HG02759 (cell line): ENCODE measurements at regions not wholly inside any gene's neighbourhood (a gene's known extent, or its start where the extent isn't known, plus 50 kb on each side); places are given as distances from the start of the nearest gene placed in this dataset.

Experiments
- ATAC-seq: cut with Tn5 transposase; IDR thresholded peaks from one replicate; pipeline ENCODE4 v1.9.1; 2021; ENCODE audit warnings: mild to moderate bottlenecking, moderate library complexity; ENCODE audit not compliant: unreplicated experiment

GRCh38 chr2:120563616-120564015, 172.1 kb upstream of the GLI2 start:
- ATAC-seq: no peak

GRCh38 chr2:120564213-120565094, 171.2 kb upstream of the GLI2 start:
- ATAC-seq: no peak

GRCh38 chr2:120565095-120565460, 170.6 kb upstream of the GLI2 start:
- ATAC-seq: no peak

- no peak for ATAC-seq
These were observed 169.7 kb upstream of the GLI2 start for GRCh38 chr2:120565929-120566328.

GRCh38 chr2:120566331-120567035, 169.2 kb upstream of the GLI2 start:
- no peak for ATAC-seq

- ATAC-seq: no peak
These were observed 168.5 kb upstream of the GLI2 start for GRCh38 chr2:120567128-120567527.

- ATAC-seq: no peak
These were observed 167.3 kb upstream of the GLI2 start for GRCh38 chr2:120568089-120568974.

GRCh38 chr2:120568975-120569268, 166.7 kb upstream of the GLI2 start:
- no peak for ATAC-seq

GRCh38 chr2:120570001-120570400, 165.7 kb upstream of the GLI2 start:
- no peak for ATAC-seq

- ATAC-seq: no peak
These were observed 165.1 kb upstream of the GLI2 start for GRCh38 chr2:120570546-120570945.

GRCh38 chr2:120571015-120571728, 164.5 kb upstream of the GLI2 start:
- ATAC-seq: no peak

GRCh38 chr2:120572226-120572625, 163.4 kb upstream of the GLI2 start:
- ATAC-seq: no peak

- no peak for ATAC-seq
These were observed 161.0 kb upstream of the GLI2 start for GRCh38 chr2:120574620-120575019.

- no peak for ATAC-seq
These were observed 159.7 kb upstream of the GLI2 start for GRCh38 chr2:120575966-120576365.

- no peak for ATAC-seq
These were observed 158.9 kb upstream of the GLI2 start for GRCh38 chr2:120576509-120577474.

- no peak for ATAC-seq
These were observed 157.9 kb upstream of the GLI2 start for GRCh38 chr2:120577721-120578295.

- ATAC-seq: no peak
These were observed 156.9 kb upstream of the GLI2 start for GRCh38 chr2:120578576-120579352.

GRCh38 chr2:120579916-120580685, 155.6 kb upstream of the GLI2 start:
- no peak for ATAC-seq
